LNCAP (cell line): ENCODE measurements at regions not wholly inside any gene's neighbourhood (a gene's known extent, or its start where the extent isn't known, plus 50 kb on each side); places are given as distances from the start of the nearest gene placed in this dataset.

Source experiments
- CTCF ChIP-seq: fragments of 450-650 bp; IDR thresholded peaks from 2 replicates; pipeline ENCODE4 v1.5.1; 2017; ENCODE audit warnings: mild to moderate bottlenecking

- TF ChIP-seq CTCF, result no peak
These were observed 950.0 kb upstream of the CELF2 start for GRCh38 chr10:10067644-10068043.

- TF ChIP-seq CTCF, result no peak
These were observed 939.2 kb upstream of the CELF2 start for GRCh38 chr10:10078446-10078845.

- no peak for TF ChIP-seq CTCF
These were observed 925.1 kb upstream of the CELF2 start for GRCh38 chr10:10092581-10092980.

- TF ChIP-seq CTCF, result no peak
These were observed 924.7 kb upstream of the CELF2 start for GRCh38 chr10:10093021-10093420.

GRCh38 chr10:10094691-10095090 lies 923.0 kb upstream of the CELF2 start:
- no peak for TF ChIP-seq CTCF

GRCh38 chr10:10096296-10096695 lies 921.4 kb upstream of the CELF2 start:
- TF ChIP-seq CTCF, result no peak

- TF ChIP-seq CTCF, result no peak
These were observed 920.8 kb upstream of the CELF2 start for GRCh38 chr10:10096898-10097297.

GRCh38 chr10:10101106-10101505 lies 916.6 kb upstream of the CELF2 start:
- no peak for TF ChIP-seq CTCF
